ENCODE measurements at regions not wholly inside any gene's neighbourhood (a gene's known extent, or its start where the extent isn't known, plus 50 kb on each side); places are given as distances from the start of the nearest gene placed in this dataset.
A peak's percentile ranks its signal among the peaks of the same experiment; 100 is the strongest.

GRCh38 chr5:74576941-74577456 is 63.5 kb downstream of the ENC1 start:
- DNase-seq, result peak; percentile 58

DNA sequence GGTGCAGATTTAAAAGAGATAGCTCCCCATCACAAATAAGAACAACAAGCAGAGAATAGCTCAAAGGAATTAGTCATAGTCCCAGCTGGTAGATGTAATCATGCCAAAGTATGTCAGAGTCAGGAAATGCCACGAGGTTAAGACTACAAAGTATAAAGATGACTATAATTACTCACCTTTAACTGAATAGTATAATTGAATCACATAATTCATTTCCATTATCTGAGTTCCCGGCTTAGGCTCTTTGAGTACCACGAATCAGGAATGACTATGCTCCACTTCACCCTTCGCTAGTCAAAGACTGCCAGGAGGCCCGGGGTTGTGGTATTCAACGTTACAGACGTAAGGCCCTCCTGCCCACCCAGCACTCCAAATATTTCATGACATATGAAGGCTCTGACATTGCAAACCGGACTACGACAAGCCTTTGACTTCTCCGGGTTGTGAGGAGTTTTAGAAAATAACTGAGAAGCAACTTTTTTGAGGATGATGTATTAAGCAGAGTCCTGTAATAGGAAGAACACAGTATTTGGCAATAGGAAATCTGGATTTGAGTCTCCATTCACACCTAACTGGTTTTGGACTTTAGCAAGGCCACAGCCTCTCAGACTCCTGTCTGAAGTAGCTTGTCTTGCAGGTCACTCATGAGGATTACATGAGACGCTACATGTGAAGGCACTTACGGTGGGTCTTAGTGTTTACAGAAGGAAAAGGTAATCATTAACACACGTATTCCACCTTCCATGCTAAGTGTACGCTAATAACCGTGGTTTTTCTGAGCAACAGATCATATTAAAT is 64.6 kb downstream of the ENC1 start:
- peak; percentile 79 for DNase-seq

DNA sequence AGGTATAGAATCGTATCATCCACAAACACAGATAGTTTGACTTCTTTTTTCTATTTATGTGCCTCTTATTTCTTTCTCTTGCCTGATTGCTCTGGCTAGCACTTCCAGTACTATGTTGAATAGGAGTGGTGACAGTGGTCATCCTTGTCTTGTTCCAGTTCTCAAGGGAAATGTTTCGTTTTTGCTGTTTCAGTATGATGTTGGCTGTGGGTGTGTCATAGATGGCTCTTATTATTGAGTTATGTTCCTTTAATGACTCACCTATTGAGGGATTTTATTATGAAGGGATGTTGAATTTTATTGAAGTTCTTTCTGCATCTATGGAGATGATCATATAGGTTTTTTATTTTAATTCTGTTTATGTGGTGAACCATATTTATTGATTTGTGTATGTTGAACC is 70.3 kb downstream of the ENC1 start:
- peak; percentile 10 for DNase-seq

DNA sequence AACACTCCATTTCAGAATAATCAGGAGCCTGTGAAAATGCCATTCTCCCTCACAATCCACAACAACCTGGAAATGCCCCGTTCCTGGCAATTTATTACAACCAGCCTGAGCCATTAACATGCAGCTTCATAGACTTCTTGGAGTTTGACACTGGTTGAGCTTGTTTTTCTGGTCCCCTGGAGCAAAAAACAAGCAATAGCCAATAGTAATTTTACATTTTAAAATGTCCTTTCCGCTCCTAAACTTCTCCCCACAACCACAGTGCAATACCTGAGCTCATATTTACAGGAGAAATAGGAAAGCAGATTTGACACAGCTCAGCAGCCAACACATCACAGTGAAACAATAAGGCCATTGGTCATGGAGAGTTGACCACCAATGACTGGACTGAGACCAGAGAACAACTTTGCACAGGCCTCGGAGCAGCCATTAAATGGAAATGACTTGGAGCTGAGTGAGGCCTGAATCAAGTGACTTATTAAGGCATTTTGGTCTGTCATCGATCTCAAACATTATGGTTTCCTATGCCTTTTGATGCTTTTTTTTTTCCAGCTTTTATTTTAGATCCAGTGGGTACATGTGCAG is 73.0 kb downstream of the ENC1 start:
- DNase-seq, result peak; percentile 48

DNA sequence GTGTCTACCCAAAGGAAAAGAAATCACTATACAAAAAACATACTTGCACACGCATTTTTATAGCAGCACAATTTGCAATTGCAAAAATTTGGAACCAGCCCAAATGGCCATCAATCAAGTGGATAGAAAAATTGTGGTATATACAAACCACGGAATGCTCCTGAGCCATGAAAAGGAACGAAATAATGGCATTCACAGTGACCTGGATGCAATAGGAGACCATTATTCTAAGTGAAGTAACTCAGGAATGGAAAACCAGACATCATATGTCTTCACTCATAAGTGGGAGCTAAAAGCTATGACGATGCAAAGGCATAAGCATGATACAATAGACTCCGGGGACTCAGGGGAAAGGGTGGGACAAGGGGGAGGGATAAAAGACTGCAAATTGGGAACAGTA is 78.4 kb downstream of the ENC1 start:
- no peak for DNase-seq

DNA sequence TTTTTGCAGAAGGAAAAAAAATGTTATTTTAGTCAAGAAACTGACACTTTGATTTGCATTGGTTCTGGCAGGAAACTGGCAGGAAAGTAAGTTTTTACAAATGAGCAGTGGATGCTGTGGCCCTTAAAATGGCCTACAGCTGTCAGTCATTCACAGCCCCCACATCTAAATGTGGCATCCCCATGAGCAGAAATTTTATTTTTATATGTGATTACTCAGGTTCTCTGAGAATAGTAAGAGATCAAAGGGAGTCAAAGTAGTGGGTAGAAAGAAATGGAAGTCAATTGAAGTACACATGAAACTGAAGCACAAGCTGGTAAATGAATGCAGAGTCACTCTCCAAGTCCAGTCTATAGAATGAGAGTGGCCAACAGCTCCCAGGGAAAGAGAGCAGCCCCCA is 80.3 kb downstream of the ENC1 start:
- no peak for DNase-seq

- DNase-seq, result no peak
Measured at GRCh38 chr5:74556631-74557595, 83.6 kb downstream of the ENC1 start.

DNA sequence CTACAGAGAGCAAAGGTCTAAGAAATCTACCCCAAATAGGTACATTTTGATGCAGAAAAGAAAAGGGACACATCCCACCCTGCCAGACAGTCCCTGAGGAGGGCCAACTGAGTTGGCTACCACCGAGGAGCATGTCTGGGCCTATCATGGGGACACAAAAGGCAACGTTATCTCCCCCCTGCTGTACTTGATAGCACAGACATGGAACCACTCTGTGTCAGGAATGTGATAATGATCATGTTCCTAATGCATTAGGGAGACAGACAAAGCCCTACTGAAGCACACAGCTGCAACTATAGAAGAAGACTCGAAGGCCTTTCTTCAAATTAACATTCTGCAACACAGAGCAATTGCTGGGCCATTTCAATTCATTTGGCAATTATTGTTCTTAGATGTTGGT is 84.5 kb downstream of the ENC1 start:
- no peak for DNase-seq

GRCh38 chr5:74552101-74552500 is 88.4 kb downstream of the ENC1 start:
- no peak for DNase-seq

- no peak for DNase-seq
Measured at GRCh38 chr5:74550927-74551326, 89.6 kb downstream of the ENC1 start.

GRCh38 chr5:74549384-74549783 is 91.1 kb downstream of the ENC1 start:
- no peak for DNase-seq

GRCh38 chr5:74546796-74547195 is 93.7 kb downstream of the ENC1 start:
- DNase-seq, result no peak

DNA sequence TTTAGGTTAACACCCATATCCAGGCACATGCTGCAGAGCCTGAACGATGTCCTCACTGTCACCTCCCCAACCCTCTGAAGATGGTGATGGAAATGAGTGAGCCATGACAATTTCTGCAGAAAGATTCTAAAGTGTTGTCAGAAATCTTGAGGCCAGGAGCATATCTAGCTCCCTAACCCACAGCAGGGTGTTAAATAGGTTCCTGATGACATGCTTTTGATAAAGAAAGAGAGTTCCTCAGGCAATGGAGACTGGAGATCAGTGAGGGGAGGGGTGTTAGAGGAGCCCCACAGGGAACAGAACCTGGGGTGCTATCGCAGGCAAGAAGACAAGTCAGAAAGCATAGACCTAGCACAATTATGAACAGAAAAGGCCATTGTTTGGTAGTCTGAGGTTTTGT is 95.7 kb downstream of the ENC1 start:
- no peak for DNase-seq

DNA sequence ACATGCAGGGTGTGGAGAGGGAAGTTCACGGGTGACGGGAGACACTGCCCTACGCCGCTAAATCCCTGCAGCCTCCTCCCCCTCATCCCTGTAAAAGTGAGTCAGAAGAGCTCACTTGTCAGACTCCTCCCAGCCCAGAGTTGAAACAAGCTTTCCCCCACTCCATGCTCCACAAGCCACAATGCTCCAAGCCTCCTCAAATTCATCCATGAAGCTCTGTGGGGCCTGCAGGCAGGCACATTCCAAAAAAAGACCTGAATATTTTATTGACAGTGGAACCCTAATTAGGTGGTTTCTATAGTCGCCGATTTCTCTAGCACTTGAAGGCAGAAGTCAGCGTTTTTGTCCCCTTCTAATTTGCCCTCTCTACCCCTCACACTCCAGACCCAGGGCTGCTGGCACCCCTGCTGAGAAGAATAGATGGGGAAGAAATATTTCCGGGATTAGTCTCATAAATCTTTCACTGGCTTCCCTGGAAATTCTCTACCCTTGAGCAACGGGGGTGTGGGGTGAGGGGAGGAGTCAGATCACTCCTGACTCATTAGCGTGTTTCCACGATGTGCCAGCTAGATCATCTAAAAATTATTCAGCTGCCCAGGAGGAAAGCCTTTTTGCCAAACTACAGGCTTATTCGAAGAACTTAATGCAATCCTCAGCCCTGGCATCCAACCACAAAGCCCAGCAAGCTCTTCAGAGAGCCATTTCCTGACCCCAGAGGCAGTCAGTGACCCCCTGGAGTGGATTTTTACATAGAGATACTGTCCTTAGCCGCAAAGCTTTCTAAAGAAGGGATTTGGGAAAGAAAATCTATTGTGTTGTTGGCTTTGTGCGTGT is 97.1 kb downstream of the ENC1 start:
- peak; percentile 27 for DNase-seq

GRCh38 chr5:74542482-74542881 is 98.0 kb downstream of the ENC1 start:
- peak; percentile 10 for DNase-seq

DNA sequence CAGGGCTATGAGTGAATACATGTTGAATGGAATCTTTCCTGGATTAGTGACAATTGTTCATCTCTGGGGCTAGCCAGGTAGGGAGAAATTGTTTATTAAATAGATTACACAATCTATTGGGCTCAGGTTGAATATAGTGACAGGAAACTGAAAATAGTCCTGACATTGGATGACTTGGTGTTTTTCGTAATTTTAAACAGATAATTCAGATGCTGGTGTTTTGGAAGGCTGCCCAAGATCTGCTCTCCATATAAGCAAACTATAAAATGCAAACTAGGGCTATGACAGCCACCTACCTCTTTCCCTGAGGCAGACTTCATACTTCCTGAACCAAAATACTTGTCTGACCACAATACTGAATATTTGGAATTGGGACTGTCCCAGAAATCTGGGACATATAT is 99.1 kb downstream of the ENC1 start:
- DNase-seq, result no peak

GRCh38 chr5:74540622-74541021 is 99.9 kb downstream of the ENC1 start:
- DNase-seq, result peak; percentile 36

GRCh38 chr5:74539986-74540385 is 100.5 kb downstream of the ENC1 start:
- DNase-seq, result no peak

DNA sequence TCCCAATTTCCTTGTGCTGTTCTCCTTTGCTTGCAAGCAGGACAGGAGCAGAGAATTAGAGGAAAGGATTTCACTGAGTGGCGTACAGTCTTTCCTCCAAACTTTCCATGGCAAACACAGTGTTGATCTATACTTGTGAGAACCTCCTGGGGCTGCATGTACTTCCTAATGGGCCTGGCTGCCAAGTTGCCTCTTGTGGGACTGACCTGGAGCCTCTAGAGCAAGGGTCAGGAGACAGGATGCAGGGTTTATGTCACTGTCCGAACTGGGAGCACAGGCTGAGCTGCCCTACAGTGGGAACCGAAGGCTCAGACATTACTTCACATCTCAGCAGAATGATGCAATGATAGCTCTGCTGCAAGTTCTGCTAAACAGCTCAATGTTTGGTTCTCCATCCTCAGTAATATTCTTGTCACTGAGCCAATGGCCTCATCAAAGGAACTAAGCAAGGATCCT is 102.3 kb downstream of the ENC1 start:
- DNase-seq, result no peak

GRCh38 chr5:74536658-74537057 is 103.9 kb downstream of the ENC1 start:
- DNase-seq, result no peak

GRCh38 chr5:74535926-74536325 is 104.6 kb downstream of the ENC1 start:
- DNase-seq, result no peak

DNA sequence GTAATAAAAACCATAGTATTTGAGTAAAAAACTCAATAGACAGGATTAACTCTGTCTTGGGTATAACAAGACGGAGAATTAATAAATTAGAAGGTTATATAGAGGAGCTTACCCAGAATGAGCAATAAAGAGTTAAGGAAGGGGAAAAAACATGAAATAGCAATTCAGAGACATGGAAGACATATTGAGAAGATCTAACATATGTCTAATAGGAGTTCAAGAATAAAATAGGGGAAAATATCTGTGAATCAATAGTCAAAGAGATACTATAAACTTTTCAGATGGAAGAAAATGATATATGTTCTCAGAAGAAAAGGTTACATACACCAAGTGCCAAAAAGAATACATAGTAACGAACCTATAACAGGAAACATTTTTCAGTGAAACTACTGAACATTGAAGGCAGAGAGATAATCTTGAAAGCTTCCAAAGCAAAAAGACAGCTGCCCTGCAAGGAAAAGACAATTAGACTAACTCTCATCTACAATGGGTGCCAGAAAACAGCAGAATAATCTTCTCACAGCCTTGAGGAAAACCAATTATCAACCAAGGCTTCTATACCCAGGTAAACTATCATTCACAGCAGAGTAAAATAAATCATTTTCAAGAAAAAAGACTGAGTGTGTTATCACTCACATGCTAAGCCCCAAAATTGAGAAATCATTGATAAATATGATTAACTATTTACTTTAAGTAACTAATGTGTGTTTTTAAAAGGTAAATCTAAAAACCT is 106.0 kb downstream of the ENC1 start:
- DNase-seq, result no peak

Measured in DMS53 (cell line).